HG02610 (cell line): ENCODE measurements at regions not wholly inside any gene's neighbourhood (a gene's known extent, or its start where the extent isn't known, plus 50 kb on each side); places are given as distances from the start of the nearest gene placed in this dataset.

Experiments
- ATAC-seq: cut with Tn5 transposase; IDR thresholded peaks from one replicate; pipeline ENCODE4 v1.9.1; 2021; ENCODE audit warnings: mild to moderate bottlenecking, moderate library complexity; ENCODE audit not compliant: unreplicated experiment

DNA sequence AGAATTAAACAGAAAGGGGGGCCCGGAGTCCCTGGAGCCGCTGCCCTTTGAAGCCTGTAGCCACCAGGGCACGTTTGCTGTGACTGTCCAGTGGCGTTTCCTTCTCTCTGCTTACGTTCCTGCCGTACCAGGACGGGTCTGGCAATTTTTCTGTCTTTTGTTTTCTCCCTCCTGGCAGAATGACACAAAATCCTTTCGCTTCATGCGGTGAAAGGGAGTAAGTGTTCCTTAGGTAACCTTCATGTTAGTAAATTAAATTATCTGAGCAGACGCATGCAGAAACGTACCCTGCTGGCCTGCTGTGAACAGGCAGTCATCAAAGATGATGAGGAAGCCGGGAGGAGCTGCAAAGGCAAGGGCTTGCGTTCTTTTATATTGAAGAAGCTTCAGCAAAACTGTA is 299.3 kb upstream of the ARGLU1 start:
- no peak for ATAC-seq

DNA sequence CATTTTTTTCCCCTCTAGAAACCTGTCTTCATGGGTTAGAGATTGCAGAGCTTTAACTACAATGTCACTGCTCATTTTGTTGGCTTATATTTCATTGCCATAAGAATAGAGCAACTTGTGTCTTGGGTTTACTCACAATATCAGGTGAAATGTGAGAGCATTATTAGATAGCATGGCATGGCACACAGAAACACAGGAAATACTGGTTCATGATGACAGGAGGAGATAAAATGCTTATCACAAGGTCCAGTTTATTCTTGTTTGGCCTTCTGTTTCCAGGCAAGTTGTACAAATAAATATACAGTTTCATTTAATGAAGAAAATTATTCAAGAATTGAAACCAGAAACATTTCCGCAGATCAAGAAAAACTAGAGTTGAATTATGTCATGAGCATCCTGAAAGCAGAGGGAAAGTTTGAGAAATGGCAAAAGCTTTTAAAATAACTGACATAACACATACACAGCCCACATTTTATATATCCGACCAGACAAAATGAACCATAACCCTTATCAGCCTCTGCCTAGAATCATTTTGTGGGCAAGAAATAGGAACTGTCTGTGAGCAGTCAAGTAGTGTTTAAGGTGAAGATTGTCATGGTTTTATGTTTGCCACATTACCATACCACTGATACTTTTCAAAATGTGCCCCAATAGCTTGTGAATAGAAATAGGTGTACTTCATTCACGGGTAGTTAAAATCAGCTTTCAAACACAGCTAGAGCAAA is 297.9 kb upstream of the ARGLU1 start:
- no peak for ATAC-seq

DNA sequence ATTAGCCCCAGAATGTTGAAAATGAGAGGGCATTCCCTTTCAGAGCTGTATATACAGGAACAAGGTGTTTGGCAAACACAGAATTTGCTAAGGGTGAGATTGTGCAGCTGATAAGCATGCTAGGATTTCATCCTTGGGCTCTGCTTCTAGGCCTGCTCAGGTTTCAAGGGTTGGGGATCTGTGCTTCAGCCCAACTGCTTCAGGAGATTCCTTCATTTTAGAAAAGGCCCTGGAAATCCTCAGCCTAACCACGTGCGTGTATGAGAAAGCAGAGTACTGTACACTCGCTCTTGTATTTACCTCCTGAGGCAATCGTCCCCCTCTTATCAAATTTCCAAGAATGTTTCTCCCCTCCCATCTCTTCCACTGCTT is 291.6 kb upstream of the ARGLU1 start:
- no peak for ATAC-seq

- ATAC-seq, result no peak
These were observed 291.1 kb upstream of the ARGLU1 start for GRCh38 chr13:106858903-106859532.

GRCh38 chr13:106852436-106852835 is 284.5 kb upstream of the ARGLU1 start:
- ATAC-seq, result no peak

DNA sequence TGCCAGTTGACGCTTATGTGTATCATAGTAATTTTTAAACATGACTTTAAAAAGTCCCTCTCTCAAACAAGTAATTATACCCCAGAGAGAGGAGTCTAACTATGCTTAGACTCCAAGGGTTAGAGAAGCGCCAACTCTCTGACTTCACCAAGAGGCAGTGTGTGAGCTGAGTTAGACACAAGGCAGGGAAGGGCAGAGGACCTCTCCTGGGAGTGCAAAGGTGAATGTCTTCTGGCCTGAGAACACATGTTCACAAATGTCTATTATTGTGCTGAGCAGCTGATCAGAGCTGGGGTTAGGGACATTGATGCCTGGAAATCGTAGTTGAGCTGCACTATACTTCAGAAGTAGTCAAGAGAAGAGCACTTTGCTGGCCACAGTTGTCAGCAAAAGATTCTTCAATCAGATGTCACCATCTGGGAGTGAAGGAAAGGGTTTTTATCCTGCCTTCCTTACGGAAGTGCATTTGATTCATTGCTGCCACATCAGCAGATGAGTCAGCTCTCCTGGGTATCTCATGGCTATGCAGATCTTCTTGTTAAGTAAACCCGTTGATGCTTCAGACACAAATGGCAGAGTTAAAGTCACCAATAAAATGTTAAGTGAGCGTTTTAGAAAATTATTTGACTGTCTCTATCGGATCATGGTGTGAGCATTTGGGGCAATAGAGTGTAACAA is 283.2 kb upstream of the ARGLU1 start:
- no peak for ATAC-seq

GRCh38 chr13:106846571-106847448 is 278.9 kb upstream of the ARGLU1 start:
- ATAC-seq, result no peak

- ATAC-seq, result no peak
These were observed 268.4 kb upstream of the ARGLU1 start for GRCh38 chr13:106836186-106836802.

DNA sequence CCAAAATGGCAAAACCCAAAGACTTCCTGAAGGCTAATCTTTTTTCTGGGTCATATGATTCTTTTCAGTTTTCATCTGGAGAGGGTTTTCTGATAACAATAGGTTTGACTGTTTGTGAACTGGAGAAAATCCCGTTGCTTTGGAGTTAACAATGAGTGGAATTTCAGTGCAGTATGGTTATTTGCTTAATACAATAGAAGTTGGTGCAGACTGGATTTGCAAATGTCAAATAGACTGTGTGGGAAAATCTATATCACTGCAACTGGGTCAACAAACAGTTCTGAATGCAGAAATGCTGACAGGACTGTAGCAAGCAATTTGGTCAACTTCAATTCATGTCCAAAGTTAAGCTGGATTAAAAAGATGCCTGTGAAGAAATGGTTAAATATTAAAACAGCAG is 267.5 kb upstream of the ARGLU1 start:
- ATAC-seq, result no peak

DNA sequence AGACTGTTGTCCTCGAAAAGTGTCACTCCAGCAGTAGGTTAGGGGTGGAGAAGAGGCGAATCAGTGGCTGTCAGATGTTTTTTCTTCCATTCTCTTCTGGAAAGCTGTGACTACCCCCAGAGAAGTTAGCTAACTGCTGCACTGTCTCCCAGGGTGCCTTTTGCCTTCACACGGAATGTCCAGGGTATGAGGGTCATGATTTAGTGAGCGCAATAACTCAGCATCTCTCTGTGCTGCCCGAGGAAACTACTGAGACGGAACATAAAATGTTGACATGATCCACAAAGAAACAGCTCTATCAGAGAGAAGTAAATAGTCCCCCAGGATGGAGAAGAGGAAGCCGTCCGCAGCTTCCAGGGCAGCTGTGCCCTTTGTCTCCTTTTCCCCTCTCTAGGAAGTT is 254.0 kb upstream of the ARGLU1 start:
- ATAC-seq, result no peak

DNA sequence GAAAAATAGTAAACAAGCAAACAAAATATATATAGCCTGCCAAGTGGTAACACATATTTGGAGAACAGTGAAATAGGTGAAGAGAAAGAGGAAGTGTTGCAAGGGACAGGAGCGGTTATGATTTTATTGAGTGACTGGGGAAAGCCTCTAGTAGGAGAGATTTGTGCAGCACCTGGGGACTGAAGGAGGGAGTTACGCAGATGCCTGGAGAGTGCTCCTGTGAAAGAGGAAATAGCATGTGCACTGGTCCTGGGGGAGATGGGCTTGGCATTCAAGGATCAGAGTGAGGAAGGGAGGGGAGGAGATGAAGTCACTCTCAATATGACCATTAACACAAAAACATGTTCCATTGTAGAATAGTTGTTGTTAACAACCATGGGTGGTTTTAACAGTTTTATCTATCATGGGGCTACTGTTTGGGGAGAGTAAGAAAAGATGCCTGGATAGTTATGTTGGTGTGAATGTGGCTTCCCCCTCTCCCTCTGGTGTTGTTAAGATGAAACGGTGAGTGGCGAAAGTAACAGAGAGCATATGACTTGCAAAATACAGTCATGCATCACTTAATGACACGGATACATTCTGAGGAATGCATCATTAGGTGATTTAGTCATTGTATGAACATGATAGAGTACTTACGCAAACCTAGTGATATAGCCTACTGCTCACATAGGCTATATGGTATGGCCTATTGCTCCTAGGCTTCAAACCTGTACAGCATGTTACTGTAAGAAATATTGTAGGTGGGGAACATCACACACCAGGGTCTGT is 251.7 kb upstream of the ARGLU1 start:
- ATAC-seq, result no peak

GRCh38 chr13:106818971-106819370 is 251.0 kb upstream of the ARGLU1 start:
- ATAC-seq, result no peak

DNA sequence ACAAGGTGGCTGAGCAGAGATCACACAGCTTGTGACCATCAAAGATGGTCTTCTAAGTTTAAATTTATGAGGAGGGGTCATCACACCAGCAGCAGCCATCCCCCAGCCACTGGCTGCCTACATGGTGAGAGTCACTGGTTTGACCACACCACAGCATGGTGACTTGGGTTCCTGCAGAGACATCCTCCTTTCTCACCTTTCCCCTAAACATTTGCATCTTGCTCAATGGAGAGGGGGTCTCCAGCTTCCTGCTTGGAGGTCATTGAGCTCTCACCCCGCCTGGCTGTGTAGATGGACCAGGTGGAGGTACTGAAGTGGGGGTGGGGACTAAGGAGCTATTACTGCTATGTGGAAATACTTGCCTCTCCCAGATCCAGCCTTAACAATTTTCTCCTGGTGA is 247.6 kb upstream of the ARGLU1 start:
- no peak for ATAC-seq

- no peak for ATAC-seq
These were observed 246.5 kb upstream of the ARGLU1 start for GRCh38 chr13:106814463-106814862.

DNA sequence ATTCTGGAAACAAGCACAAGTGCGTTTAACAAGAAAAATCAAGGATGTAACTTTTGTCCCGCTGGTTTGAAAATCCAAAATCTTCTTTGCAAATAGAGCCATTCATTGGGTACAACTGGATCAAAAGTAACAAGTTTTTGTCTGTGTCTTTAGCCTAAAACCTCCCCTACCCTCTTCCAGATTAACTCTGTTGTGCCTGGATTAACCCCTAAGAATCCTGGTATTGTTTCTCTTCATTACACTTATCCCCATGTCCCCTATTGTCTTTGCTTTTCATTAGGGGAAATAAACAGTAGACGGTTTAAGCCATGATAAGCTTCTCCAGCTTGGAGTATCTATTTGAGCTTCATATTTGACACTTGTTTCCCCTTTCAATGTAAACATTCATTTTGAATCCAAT is 242.1 kb upstream of the ARGLU1 start:
- ATAC-seq, result no peak

GRCh38 chr13:106804991-106805390 is 237.1 kb upstream of the ARGLU1 start:
- ATAC-seq, result no peak

- no peak for ATAC-seq
These were observed 235.0 kb upstream of the ARGLU1 start for GRCh38 chr13:106802917-106803316.

- no peak for ATAC-seq
These were observed 231.9 kb upstream of the ARGLU1 start for GRCh38 chr13:106799781-106800335.

DNA sequence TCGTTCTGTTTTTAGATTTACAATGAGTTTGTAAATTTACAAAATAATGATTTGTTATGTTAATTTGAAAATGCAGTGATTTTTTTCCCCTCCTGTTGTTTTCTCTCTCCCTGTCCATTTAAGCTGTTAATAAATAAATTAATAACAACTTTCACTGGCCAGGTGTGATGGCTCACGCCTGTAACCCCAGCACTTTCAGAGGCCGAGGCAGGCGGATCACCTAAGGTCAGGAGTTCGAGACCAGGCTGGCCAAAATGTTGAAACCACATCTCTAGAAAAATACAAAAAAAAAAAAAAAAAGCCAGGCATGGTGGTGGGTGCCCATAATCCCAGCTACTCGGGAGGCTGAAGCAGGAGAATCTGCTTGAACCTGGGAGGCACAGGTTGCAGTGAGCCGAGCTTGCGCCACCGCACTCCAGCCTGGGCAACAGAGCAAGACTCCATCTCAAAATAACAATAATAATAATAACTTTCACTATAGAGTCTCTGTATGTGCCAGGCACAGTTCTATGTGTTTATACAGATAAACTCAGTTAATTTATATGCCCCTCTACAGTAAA is 229.2 kb upstream of the ARGLU1 start:
- ATAC-seq, result no peak
